GM12892 (cell line): ENCODE measurements at regions not wholly inside any gene's neighbourhood (a gene's known extent, or its start where the extent isn't known, plus 50 kb on each side); places are given as distances from the start of the nearest gene placed in this dataset.
"Not testable (repeated sequence)": the region's sequence is repeated elsewhere in the genome, so short reads cannot be mapped to it uniquely, and the experiment has no call there.

Experiments
- DNase-seq: peaks from one replicate; pipeline ENCODE4 v3.0.0; 2011; ENCODE audit not compliant: insufficient read length
- FAIRE-seq: peaks from 2 replicates; lab custom pipeline; 2011; peaks lifted over from hg19 to GRCh38; lab: Jason Lieb, UNC

DNA sequence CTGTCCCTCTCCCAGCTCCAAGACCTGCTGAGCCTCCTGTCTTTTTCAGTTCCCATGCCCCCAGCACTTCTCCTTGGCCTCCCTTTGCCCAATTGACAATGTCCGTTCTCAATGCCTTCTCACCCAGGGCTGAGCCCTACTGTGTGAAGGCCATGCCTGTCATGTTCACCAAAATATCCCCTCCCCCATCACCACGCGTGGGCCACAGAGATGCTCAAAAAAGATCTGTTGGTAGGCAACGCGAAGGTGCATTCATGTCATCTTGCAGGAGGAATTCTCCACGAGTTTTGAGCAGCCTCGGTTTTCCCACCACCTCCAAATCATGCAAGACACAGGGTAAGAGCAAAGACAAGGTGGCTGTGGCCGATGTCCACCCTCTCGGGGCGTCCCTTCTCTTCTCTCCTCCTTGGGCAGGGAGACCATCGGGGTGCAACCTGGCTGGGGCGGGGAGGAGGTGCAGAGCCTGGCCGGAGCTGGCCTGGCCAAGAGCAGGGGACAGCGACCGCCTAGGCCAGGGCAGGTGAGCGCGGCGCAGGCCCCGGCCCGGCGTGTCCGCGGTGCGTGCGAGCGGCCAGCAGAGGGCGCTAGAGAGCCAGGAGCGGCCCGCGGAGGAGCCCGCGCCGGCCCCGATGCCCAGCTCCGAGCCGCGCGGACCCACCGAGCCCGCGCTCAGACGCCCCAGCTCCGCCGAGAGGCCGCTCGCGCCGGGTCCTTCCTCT, 56.3 kb upstream of the KRTAP5-11 start:
- FAIRE-seq = peak; percentile 50
- peak; percentile 60 for DNase-seq

DNA sequence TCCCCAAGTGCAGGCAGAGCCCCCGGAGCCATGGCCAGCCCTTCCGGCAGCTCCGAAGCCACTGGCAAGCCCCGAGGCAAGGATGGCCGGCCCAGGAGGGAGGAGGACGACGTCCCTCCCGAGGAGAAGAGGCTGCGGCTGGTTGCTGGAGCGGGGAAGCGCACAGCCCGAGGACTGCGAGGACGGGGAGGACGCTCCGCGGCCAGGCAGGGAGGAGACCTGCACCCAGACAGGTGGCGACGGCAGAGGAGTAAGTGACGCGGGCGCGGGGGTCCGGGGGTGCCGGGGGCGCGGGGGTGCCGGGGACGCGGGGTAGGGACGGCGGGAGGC, 56.8 kb upstream of the KRTAP5-11 start:
- DNase-seq, FAIRE-seq: not testable (repeated sequence)

DNA sequence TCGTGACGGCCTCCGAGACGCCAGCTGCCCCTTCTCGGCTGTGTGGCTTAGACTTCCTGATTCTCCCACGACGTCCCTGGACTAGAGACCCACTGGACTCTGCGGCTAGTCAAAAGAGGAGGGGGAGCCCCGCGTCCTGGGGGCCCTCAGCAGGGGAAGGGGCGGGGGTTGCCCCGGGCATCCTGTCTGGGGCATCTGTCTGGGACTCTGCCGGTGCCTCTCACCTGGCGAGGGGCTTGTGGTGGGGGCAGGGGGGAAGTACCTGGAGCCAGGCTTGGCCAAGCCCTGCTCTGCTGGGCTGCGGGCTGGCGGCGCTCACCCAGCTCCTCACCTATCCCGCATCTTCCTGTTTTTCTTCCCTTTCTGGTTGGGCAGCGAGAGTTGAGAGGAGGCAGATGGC, 57.2 kb upstream of the KRTAP5-11 start:
- not testable (repeated sequence) for DNase-seq, FAIRE-seq

DNA sequence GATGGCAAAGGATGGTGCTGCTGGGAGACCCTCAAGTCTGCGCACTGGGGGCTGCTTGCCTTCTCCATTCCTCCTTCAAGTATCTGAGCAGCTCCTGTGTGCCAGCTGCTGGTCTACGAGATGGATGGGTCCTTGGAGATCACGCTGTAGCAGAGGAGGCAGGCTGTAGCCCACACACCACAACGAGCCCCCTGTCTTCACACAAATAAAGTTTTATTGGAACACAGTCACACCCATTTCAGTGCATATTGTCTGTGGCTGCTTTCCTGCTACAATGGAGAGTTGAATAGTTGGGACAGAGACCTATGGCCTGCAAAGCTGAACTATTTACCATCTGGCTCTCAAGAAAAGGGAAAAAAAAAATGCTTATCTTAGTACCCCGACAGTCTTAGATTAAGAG, 64.4 kb upstream of the KRTAP5-11 start:
- not testable (repeated sequence) for FAIRE-seq, DNase-seq

DNA sequence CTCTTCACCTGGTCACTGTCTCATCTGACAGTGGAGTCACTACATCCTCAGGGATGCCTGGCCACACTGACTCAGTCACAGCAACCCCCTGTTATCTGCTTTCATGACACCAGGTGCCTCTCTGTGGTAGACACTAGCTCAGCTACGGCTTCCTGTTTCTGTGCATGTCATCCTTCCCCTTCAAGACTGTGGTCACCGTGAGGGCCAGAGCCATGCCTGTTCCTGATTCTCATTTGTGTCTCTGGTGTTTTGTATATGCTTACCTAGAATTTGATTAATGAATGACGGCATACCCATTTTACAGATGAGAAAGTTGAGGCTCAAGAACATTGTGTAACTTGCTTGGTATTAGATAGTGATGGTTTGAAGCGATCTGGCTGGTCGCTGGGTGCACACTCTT, 70.3 kb upstream of the KRTAP5-11 start:
- FAIRE-seq, DNase-seq: not testable (repeated sequence)

DNA sequence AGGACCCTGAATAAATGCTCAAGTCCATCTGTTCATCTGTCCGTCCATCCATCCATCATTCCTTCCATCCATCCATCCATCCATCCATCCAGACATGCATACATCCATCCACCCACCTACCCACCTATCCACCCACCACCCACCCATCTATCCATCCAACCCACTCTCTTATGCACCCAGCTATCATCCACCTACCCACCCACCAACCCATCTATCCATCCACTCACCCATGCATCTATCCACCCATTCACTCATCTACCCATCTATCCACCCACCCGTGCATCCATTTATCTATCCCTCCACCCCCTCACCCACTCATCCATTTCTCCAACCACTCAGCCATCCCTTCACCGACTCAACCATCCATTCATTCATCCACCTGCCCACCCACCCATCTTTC, 71.7 kb upstream of the KRTAP5-11 start:
- not testable (repeated sequence) for FAIRE-seq, DNase-seq

DNA sequence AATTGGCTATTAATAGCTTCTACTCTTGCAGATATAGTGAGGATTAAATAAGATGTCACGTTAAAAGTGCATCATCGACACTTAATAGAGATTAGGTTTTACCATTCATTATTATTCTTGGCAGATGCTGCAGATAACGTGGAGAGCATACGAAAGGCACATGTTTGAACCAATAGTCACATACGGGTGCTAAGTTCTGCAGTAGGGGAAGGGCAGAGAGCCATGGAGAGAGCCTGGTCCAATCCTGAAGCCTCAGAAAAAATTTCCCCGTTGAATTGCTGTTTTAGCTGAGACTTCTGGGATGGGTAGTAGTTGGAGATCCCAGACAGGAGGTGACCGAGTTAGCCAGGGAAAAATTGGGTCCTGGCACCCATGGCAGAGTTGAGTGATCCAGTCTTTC, 72.4 kb upstream of the KRTAP5-11 start:
- FAIRE-seq, DNase-seq: not testable (repeated sequence)

DNA sequence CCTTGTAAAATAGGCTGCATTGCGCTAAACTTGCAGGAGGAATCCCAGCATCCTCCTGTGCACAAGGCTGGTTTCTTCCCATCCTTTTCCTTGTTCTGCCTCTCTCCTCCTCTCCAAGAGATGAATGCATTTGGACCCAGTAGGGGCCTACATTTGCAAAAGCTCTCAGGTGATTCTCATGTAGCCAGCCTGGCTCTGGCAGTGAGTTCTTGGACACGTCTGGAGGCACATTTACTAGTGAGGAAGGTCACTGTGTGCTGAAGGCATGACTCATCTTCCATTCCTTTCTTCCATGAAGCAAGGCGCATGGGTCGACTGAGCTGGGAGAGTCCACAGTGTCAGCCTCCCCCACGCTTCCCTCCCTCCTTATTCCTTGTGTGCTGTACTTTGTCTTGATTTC, 73.8 kb upstream of the KRTAP5-11 start:
- DNase-seq, FAIRE-seq: not testable (repeated sequence)

DNA sequence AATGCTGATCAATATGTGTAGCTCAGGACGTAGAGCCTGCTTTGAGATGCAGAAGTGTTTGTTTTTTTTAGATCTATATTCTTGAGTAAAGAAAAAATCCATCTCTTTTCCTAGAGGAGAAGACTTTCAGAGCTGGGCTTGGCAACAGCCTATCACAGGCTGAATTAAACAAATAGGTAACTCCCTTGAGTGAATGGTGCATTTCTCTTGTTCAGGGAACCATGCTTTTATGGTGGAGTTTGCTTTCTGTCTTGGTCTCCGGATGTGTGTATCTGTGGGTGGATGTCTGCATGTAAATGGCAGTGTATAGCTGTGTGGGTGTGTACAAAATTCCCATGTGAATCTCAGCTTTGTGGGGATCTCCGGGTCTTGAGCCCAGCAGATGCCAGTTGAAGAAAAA, 82.3 kb upstream of the KRTAP5-11 start:
- DNase-seq, FAIRE-seq: not testable (repeated sequence)

DNA sequence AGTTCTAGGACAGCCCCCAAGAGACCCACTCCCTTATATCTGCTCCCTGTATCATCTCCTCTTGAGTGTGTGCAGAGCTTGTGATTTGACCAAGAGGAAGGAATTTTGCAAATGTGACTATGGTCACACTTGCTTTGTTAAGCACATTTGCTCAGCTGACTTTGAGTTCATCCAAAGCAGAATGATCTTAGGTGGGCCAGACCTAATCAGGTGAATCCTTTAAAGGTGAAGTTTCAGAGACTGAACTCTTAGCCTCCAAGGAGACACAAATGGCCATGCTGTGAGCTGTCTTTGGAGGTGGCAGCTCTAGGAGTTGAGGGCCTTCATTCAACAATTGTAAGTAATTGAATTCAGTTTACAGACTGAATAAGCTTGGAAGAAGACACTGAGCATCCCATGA, 115.4 kb upstream of the KRTAP5-11 start:
- DNase-seq, FAIRE-seq: not testable (repeated sequence)

DNA sequence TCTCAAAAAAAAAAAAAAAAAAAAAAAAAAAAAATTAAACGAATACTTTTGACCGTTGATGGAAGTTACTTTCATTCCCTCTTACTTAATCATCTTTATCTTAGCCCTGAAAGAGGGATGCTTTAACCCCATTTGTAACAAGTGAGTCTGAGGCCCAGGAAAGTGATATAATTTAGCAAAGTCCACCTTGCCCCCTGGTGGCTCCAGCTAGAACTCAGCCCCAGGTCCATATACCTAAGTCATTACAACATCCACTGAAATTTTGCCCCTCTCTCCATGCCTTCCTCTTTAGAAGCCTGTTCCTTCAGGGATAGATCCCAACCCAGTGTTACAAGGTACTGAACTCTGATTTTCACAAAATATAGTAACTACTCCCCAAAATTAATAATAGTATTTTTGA, 116.3 kb upstream of the KRTAP5-11 start:
- not testable (repeated sequence) for DNase-seq, FAIRE-seq

DNA sequence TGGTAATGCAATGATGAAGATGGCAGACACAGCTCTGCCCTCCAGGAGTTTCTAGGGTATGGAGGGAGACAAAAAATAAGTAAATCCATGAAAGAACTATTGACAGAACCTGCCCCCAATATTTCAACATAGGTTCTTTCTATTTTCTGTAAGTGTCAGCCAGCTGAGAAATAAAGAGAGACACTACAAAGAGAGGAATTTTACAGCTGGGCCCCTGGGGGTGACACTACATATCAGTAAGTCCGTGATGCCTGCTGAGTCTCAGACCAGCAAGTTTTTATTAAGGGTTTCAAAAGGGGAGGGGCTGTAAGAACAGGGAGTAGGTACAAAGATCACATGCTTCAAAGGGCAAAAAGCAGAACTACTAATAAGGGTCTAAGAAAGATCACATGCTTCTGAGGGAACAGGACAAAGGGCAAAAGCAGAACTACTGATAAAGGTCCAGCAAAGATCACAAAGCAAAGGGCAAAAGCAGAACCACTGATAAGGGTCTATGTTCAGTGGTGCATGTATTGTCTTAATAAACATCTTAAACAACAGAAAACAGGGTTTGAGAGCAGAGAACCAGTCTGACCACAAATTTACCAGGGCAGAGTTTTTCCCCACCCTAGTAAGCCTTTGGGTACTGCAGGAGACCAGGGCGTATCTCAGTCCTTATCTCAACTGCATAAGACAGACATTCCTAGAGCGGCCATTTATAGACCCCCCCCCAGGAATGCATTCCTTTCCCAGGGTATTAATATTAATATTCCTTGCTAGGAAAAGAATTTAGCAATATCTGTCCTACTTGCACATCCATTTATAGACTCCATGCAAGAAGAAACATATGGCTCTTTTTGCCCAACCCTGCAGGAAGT, 119.0 kb upstream of the KRTAP5-11 start:
- not testable (repeated sequence) for FAIRE-seq, DNase-seq

DNA sequence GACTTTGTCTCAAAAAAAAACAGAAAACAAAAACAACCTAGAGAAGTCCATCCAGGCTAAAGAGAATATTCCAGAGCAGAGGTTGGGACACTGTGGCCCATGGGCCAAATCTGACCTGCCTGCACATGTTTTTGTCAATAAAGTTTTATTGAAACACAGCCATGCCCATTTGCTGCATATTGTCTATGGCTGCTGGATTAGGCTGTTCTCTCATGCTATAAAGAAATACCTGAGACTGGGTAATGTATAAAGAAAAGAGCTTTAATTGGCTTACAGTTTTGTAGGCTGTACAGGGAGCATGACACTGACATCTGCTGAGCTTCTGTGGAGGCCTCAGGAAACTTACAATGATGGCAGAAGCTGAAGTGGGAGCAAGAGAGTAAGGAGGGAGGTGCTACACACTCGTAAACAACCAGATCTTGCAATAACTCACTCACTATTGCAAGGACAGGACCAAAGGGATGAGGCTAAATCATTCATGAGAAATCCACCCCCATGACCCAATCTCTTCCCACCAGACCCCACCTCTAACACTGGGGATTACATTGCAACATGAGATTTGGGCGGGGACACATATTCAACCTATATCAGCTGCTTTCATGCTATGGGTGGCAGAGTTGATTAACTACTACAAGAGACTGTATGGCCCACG, 122.5 kb upstream of the KRTAP5-11 start:
- DNase-seq, FAIRE-seq: not testable (repeated sequence)

DNA sequence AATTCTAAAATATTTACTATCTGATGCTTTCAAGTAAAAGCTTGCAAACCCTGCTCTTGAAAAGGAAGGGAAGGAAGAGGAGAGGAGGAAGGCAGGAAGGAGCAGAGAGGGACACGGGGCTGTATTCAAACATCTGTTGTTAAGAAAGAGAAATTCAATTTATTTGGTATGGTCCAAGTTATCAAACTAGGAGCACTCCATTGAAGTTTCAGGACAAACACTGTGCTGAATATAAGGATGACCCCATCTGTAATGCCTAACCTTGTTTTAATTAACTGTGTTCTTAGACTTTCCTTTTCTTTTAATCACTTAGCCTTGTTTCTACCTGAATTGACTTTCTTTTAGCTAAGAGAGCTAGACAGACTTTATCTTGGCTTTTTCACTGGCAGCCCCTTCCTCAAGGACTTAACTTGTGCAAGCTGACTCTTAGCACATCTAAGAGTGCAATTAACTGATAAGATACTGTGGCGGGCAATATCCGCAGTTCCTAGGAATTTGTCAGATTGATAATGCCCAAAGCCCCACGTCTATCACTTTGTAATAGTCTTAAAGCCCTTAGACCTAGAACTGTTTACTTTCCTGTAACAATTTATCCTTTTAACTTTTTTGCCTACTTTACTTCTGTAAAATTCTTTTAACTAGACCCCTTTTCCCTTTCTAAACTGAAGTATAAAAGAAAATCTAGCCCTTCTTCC, 123.2 kb upstream of the KRTAP5-11 start:
- not testable (repeated sequence) for DNase-seq, FAIRE-seq

DNA sequence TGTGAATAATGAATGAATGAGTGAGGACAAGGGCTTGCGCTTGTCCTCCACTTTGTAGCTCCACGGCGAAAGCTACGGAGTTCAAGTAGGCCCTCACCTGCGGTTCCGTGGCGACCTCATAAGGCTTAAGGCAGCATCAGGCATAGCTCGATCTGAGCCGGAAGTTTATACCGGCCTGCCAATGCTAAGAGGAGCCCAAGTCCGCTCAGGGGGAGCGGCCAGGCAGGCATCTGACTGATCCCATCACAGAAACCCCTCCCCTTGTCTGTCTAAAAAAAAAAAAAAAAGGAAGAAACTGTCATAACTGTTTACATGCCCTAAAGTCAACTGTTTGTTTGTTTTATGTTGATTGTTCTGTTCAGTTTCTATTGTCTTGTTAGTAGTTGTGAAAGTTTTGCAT, 124.4 kb upstream of the KRTAP5-11 start:
- FAIRE-seq, DNase-seq: not testable (repeated sequence)

DNA sequence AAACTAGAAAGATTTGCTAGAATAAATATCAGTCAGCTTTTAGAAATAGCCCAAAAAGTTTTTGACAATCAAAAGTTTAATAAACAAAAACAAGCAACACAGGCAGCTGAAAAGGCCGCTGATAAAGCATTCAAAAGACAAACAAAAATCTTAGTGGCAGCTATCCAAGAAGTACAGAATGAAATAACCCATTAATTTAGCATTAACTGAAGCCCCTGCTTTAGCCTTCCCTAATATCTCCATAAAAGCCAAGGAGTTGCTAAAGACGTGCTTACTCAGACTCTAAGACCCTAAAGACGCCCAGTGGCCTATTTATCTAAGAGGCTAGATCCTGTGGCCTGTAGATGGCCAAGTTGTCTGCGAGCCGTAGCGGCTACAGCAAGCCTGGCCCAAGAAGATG, 123.5 kb upstream of the DEFB108B start:
- not testable (repeated sequence) for DNase-seq, FAIRE-seq

DNA sequence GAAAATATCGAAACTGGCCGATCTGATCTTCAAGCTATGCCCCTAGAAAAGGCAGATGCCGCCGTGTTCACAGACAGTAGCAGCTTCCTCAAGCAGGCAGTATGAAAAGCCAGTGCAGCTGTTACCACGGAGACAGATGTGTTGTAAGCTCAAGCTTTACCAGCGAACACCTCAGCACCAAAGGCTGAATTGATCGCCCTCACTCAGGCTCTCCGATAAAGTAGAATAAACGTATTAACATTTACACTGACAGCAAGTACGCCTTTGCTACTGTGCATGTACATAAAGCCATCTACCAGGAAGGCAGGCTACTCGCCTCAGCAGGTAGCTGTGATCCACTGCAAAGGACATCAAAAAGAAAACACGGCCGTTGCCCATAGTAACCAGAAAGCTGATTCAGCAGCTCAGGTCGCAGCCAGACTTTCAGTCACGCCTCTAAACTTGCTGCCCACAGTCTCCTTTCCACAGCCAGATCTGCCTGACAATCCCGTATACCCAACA, 122.8 kb upstream of the DEFB108B start:
- DNase-seq, FAIRE-seq: not testable (repeated sequence)

DNA sequence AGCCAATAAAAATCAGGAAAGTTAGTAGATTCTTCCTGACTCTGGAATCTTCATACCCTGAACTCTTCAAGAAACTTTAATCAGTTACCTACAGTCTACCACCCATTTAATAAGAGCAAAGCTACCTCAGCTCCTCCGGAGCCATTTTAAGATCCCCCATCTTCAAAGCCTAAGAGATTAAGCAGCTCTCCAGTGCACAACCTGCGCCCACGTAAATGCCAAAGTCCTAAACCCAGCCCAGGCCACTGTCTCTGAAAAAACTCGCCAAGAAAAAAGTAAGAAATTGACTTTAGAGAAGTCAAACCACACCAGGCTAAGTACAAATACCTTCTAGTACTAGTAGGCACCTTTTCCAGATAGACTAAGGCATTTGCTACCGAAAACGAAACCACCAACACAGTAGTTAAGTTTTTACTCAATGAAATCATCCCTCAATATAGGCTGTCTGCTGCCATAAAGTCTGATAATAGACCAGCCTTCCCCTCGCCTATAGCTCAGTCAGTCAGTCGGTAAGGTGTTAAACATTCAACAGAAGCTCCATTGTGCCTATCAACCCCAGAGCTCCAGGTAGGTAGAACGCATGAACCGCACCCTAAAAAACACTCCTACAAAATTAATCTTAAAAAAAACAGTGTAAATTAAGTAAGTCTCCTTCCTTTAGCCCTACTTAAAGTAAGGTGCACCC, 122.2 kb upstream of the DEFB108B start:
- not testable (repeated sequence) for DNase-seq, FAIRE-seq

DNA sequence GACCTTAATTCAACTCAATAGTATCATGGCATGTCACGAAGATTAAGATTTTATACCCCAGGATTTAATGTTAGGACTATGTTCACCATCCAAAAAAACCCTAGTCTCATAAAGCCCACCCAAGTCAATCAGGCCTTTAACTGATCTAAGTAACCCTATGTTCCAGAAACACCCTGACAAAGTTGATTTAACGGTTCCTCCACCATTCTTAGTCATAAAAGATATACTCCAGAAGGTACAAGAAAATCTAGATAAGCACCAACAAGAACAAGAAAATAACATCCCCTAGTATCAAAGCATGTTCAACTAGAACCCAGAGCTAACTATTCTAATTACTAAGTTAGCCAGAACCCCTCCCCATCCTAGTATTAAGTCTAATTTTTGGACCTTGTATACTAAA, 120.7 kb upstream of the DEFB108B start:
- not testable (repeated sequence) for FAIRE-seq

More for the DNA sequence above, 120.7 kb upstream of the DEFB108B start:
- not testable (repeated sequence) for DNase-seq
